Vagina (tissue), 2 donors: ENCODE measurements at regions not wholly inside any gene's neighbourhood (a gene's known extent, or its start where the extent isn't known, plus 50 kb on each side); places are given as distances from the start of the nearest gene placed in this dataset.

ENCODE experiments used
- POLR2A ChIP-seq, 2 donors: fragments of 450-650 bp; IDR thresholded peaks; one replicate each; pipeline ENCODE4 v1.6.1; 2017; ENCODE audit warnings: antibody characterized with exemption in 2 of 2, mild to moderate bottlenecking in 2 of 2, moderate library complexity in 2 of 2
- POLR2AphosphoS5 ChIP-seq, 2 donors: sonication (generic); formaldehyde crosslinking; IDR thresholded peaks; one replicate each; pipeline ENCODE4 v1.9.0; 2017; ENCODE audit warnings: antibody characterized with exemption in 2 of 2, mild to moderate bottlenecking in 2 of 2, low read depth in 1 of 2; ENCODE audit not compliant: insufficient read depth in 1 of 2
- TF ChIP-seq, protein P1 (sequence below), 3 experiments: fragments of 450-650 bp in 2 of 3; fragments of 200-600 bp in 1 of 3; sonication (generic) in 1 of 3; IDR thresholded peaks; one replicate each; pipeline ENCODE4 v1.5.1; 2017 to 2019; ENCODE audit warnings: antibody characterized with exemption in 3 of 3, mild to moderate bottlenecking in 2 of 3, moderate library complexity in 2 of 3

- TF ChIP-seq, protein P1, sequence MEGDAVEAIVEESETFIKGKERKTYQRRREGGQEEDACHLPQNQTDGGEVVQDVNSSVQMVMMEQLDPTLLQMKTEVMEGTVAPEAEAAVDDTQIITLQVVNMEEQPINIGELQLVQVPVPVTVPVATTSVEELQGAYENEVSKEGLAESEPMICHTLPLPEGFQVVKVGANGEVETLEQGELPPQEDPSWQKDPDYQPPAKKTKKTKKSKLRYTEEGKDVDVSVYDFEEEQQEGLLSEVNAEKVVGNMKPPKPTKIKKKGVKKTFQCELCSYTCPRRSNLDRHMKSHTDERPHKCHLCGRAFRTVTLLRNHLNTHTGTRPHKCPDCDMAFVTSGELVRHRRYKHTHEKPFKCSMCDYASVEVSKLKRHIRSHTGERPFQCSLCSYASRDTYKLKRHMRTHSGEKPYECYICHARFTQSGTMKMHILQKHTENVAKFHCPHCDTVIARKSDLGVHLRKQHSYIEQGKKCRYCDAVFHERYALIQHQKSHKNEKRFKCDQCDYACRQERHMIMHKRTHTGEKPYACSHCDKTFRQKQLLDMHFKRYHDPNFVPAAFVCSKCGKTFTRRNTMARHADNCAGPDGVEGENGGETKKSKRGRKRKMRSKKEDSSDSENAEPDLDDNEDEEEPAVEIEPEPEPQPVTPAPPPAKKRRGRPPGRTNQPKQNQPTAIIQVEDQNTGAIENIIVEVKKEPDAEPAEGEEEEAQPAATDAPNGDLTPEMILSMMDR (IDR thresholded peaks at IDR 0.05), result no peak
- TF ChIP-seq POLR2AphosphoS5 (IDR thresholded peaks at IDR 0.05; ENCODE audit: insufficient read depth in 1 of 2, low read depth in 1 of 2), result no peak
- TF ChIP-seq POLR2A (IDR thresholded peaks at IDR 0.05), result no peak
Measured at GRCh38 chr2:143881246-143881645, 638.7 kb downstream of the ZEB2 start.
